IPS-15b (cell line): ENCODE measurements at regions not wholly inside any gene's neighbourhood (a gene's known extent, or its start where the extent isn't known, plus 50 kb on each side); places are given as distances from the start of the nearest gene placed in this dataset.

Experiments
- H3K27me3 ChIP-seq: one replicate; pipeline ENCODE4 v1.6.1; 2013; ENCODE audit warnings: low read length; ENCODE audit not compliant: control insufficient read depth, insufficient read depth
- H3K36me3 ChIP-seq: one replicate; pipeline ENCODE4 v1.6.1; 2013; ENCODE audit warnings: low read length; ENCODE audit not compliant: control insufficient read depth, insufficient read depth
- H3K4me1 ChIP-seq: one replicate; pipeline ENCODE4 v1.6.1; 2013; ENCODE audit warnings: mild to moderate bottlenecking, low read length; ENCODE audit not compliant: control insufficient read depth, insufficient read depth
- H3K4me3 ChIP-seq: one replicate; pipeline ENCODE4 v1.5.1; 2013; ENCODE audit warnings: low read depth, low read length
- H3K9ac ChIP-seq: one replicate; pipeline ENCODE4 v1.6.1; 2013; ENCODE audit warnings: low read depth, mild to moderate bottlenecking, low read length
- H3K9me3 ChIP-seq: one replicate; pipeline ENCODE4 v1.6.1; 2013; ENCODE audit warnings: mild to moderate bottlenecking, low read length; ENCODE audit not compliant: control insufficient read depth, insufficient read depth

DNA sequence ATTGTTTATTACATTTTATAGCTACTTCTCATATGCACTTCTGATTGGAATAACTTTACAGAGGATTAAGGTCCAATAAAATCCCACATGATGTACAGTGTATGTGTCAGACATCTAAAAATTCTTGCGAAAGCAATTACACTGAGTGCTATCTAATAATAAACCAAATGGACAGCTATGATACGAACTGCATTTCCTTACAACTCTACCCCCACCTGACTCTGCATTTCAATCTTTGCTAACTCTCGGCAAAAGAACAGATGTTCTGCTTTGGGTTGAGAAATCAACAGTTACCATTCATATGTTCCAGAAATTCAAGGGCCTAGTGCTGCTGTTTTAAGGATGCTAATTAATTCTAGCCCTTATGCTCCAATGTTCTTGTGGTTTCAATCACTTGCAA lies 287.9 kb upstream of the NOCT start:
- H3K4me1 ChIP-seq: peaks cover 6% of the 10 kb centered on the region
- H3K4me3 ChIP-seq: no peak overlapping the region
- H3K27me3 ChIP-seq: no peaks in the 10 kb centered on the region
- no peaks in the 10 kb centered on the region for H3K9me3 ChIP-seq
- H3K9ac ChIP-seq: no peak overlapping the region
- no peaks in the 10 kb centered on the region for H3K36me3 ChIP-seq

DNA sequence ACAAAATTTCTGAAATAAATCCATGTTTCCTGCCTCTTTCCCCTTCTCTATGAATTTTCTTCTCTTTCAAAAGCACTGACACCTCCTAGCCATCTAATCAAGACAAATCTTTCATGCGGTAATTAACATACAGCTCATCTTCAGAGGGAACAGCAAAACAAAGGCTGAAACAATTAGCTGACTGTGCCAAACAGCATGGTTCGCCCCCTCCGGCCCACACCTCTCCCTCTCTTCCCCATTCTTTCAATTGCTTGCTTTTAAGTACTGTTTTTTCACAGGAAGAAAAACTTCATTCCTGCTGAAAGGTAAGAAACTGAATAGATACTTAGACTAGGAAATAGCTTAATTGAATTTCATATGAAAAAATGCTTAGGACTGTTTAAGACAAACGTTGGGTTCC lies 291.1 kb upstream of the NOCT start:
- H3K9me3 ChIP-seq: no peaks in the 10 kb centered on the region
- no peaks in the 10 kb centered on the region for H3K36me3 ChIP-seq
- H3K4me1 ChIP-seq: peaks cover 6% of the 10 kb centered on the region
- no peak overlapping the region for H3K9ac ChIP-seq
- no peak overlapping the region for H3K4me3 ChIP-seq
- H3K27me3 ChIP-seq: no peaks in the 10 kb centered on the region

DNA sequence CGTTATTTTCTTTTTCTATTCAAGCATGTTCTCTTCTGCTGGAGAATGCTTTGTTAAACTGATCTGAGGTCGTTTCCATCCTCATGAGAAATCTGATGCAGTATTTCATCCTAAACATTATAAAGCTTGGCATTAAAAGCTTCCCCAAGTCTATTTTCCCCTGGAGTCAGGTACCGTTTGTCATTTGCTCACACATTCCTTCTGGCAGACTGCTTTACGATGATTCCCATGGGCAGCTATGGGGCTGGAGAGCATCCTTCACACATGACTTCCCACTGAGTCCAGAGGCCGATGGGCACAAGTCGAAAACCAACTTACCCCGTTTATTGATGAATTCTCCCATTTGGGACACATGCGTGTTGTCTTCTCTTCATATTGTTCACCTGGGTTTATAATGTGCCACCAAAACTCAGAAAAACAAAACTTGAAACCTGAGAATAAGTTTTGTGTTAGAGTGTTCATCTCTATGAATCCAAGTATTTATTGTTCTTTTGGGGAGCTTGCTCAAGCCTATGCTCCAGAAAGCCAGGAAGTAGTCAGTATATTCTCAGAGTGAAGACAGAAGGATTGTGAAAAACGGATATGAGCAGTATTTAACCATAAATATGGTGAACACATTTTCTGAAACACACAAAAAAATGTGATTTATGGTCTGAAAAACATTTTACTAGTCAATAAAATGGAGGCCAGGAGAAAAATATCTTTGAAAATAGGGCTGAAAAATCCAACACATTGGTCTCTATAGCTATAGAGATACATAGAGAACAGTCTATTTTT lies 298.8 kb upstream of the NOCT start:
- Histone ChIP-seq H3K9me3 (no peaks in the 10 kb centered on the region), H3K9ac (no peak overlapping the region), H3K4me1 (no peaks in the 10 kb centered on the region), H3K27me3 (no peaks in the 10 kb centered on the region), H3K36me3 (no peaks in the 10 kb centered on the region), H3K4me3 (no peak overlapping the region)

DNA sequence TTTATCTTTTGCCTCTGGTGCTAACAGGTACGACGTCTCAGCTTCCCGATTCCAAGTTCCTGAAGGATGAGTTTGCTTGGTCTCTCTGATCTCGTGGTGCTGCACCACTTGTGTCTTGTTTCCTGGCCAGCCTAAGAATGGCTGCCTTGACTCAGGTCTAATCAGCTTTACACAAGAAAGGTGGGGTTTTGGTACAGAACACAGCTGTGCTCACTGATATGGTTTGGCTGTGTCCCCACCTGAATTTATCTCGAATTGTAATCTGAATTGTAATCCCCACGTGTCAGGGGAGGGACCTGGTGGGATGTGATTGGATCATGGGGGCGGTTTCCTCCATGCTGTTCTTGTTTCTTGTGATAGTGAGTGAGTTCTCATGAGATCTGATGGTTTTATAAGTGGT lies 305.3 kb upstream of the NOCT start:
- Histone ChIP-seq H3K27me3 (no peaks in the 10 kb centered on the region), H3K36me3 (no peaks in the 10 kb centered on the region), H3K9me3 (no peaks in the 10 kb centered on the region), H3K4me3 (no peak overlapping the region), H3K9ac (no peak overlapping the region), H3K4me1 (no peaks in the 10 kb centered on the region)

DNA sequence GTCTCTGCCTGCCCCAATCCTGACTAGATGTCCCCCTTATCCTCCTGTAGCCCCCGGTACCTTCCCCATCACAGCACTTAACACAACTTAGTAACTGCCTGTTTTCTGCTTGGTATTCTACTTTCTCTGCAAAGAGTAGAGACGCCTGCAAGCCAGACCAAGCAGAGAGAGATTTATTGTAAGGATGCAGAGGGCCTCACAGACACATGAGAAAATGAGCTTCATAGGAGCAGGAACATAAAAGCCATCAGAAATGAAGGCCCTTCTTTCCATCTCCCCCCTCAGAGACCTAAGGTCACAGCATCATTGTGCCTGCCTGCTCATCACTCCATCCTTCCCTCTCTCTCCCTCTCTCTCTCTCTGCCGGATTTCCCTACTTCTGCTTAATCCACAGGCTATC lies 305.7 kb upstream of the NOCT start:
- Histone ChIP-seq H3K9me3 (no peaks in the 10 kb centered on the region), H3K4me3 (no peak overlapping the region), H3K36me3 (no peaks in the 10 kb centered on the region), H3K4me1 (no peaks in the 10 kb centered on the region), H3K9ac (no peak overlapping the region), H3K27me3 (no peaks in the 10 kb centered on the region)

DNA sequence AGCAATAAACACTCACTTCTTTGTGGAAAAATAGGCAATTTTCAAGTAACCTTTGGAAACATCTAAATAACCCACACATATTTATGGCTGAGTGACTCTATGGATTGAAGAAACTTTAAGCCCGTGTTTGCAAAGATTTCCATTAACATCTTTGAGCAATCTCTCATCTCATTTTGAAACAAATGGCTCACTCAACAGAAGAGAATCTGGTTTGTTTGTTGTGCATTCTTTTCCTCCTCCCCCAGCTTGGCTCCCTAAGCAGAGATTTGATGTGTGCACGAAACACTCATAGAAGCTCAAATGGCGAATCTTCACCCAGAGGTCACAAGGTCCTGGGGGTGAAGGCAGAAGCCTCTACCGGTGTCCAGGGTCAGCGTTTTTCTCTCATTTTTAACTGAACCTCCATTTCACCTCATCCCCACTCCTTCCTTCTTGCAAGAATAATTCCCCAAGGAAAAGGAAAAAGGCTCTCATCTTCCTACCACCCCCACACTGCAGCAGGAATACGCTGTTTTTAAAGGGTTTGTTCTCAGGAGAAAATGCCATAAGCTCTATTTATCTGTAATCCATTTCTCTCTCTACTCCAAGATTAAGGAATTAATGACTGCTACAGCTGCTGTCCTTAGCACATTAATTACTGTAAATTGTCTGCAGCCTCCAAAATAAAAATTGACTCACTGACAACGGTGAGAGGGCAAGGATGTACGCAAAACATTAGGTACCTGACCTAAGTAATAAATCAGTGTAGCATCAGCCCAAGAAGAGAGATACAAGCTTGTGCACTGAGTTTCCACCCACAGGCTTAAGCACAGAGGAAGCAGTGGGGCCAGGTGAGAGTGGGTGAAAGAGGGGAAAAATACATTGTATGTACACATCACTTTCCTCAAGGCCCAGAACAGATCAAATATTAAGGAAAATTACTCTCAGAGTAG lies 307.6 kb upstream of the NOCT start:
- no peaks in the 10 kb centered on the region for H3K36me3 ChIP-seq
- no peak overlapping the region for H3K4me3 ChIP-seq
- H3K27me3 ChIP-seq: no peaks in the 10 kb centered on the region
- no peaks in the 10 kb centered on the region for H3K9me3 ChIP-seq
- H3K4me1 ChIP-seq: no peaks in the 10 kb centered on the region
- H3K9ac ChIP-seq: no peak overlapping the region

DNA sequence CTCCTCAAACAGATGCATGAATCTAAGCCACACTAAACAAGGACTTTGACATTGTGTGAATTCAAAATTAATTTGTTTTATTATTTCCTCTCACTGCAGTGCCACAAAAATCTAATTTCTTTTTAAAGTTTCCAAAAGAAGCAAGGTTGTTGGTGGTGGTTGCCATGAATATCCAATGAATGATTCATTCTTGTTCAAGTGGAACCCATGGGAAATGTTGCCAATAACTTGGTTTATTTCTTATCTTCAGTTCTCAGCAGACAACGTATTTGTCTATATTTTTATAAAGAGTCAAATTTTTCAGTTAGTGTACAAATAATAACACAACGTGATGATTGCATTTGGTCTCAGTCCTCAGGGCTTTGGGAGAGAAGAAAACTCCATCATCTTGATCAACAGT lies 309.4 kb upstream of the NOCT start:
- Histone ChIP-seq H3K9me3 (no peaks in the 10 kb centered on the region), H3K36me3 (no peaks in the 10 kb centered on the region), H3K4me1 (no peaks in the 10 kb centered on the region), H3K27me3 (no peaks in the 10 kb centered on the region), H3K4me3 (no peak overlapping the region), H3K9ac (no peak overlapping the region)

DNA sequence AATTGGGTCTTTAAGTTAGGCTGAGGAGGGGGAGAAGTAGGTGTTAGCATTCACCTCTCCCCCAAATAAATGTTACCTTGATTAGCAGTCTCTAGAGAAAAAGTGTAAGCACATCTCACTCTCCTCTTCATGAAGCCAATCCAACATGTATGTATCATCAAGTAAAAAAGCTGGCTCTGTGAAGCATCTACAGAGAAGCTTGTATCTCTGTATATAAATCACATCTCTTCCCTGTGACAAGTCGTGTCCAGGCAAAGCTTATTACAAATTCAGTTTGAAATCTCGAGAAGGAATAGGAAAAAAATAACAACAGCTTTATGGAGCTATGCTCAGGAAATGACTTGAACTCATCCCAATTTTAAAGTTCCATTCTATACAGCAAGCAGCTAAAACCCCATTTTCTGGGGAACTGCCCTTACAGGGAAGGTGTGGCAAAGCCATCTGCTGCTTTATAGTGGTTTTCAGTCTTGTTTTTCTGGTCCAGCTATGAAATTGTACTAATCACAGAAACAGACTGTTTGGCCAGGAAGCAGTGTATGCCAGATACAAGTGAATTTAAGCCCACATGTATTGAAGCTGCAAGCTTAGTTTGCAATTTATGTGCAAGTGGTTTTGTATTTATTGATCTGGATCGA lies 313.3 kb upstream of the NOCT start:
- Histone ChIP-seq H3K9ac (no peak overlapping the region), H3K4me3 (no peak overlapping the region)

DNA sequence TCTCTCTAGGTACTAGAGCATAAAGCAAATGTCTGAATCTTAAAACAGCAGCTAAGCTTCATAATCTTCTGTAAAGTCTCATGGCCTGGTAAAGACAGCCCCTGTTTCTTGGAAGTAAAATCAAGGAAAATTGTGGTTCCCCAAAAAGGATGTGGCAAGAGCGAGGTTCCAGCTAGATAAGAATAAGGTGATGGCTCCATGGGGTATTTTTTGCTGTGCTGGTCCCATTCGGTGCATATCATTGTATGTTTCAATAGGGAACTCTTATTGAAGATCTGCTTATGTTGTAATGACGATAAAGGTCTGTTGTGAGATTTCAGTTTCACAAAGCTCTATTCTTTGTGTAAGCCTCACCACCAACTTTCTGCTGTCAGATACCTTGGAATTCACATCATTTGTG lies 316.9 kb upstream of the NOCT start:
- H3K4me3 ChIP-seq: no peak overlapping the region
- peaks cover 6% of the 10 kb centered on the region for H3K4me1 ChIP-seq
- H3K27me3 ChIP-seq: no peaks in the 10 kb centered on the region
- no peak overlapping the region for H3K9ac ChIP-seq
- no peaks in the 10 kb centered on the region for H3K9me3 ChIP-seq
- no peaks in the 10 kb centered on the region for H3K36me3 ChIP-seq

More for the DNA sequence above, 313.3 kb upstream of the NOCT start:
- H3K36me3 ChIP-seq: no peaks in the 10 kb centered on the region
- H3K4me1 ChIP-seq: no peaks in the 10 kb centered on the region
- no peaks in the 10 kb centered on the region for H3K27me3 ChIP-seq
- H3K9me3 ChIP-seq: no peaks in the 10 kb centered on the region

DNA sequence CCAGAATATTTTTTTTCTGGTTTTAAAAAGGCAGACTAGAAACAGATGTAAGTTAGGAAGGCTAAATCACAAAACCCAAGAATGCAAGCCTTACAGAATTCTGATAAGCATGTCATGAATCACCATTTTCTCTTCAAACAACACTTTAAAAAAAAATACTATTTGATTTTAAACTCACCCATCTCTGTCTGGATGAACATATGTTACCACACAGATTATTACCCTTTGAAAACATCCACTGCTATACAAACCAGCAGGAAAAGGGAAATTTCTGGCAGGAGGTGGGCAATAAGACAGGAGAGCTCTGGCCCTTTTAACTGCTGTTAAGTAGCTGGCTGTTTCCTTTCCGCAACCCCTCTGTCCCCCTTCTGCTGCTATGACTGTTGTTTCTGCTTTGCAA lies 317.7 kb upstream of the NOCT start:
- Histone ChIP-seq H3K9me3 (no peaks in the 10 kb centered on the region), H3K4me3 (no peak overlapping the region), H3K4me1 (peaks cover 6% of the 10 kb centered on the region), H3K9ac (no peak overlapping the region), H3K27me3 (no peaks in the 10 kb centered on the region), H3K36me3 (no peaks in the 10 kb centered on the region)

DNA sequence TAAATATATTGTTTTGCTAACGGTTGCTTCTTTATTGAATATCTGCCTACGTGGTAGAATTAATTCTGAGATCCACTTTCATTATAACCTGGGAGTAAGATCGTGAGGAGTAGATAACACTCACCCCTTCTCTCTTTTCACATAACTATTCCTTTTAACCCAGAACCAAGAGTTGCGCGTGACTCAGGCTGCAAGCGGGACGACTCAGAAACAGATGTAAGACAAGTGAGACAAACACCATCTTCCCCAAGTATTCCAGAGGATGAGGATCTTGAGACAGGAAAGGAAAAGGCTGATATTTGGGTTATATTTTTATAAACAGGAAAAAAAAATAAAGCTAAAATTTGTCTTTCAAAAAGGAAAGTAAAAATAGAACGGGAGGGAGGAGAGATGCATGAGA lies 318.8 kb upstream of the NOCT start:
- peaks cover 6% of the 10 kb centered on the region for H3K4me1 ChIP-seq
- H3K27me3 ChIP-seq: no peaks in the 10 kb centered on the region
- H3K9me3 ChIP-seq: no peaks in the 10 kb centered on the region
- no peak overlapping the region for H3K9ac ChIP-seq
- H3K4me3 ChIP-seq: no peak overlapping the region
- no peaks in the 10 kb centered on the region for H3K36me3 ChIP-seq
